Left lung (tissue), 4 donors: ENCODE measurements at regions not wholly inside any gene's neighbourhood (a gene's known extent, or its start where the extent isn't known, plus 50 kb on each side); places are given as distances from the start of the nearest gene placed in this dataset.

Experiments
- ATAC-seq: fragments of 200-7000 bp; cut with Tn5 transposase; one replicate; pipeline ENCODE4 v1.9.1; 2020; ENCODE audit warnings: moderate library complexity
- DNase-seq, 4 donors: peaks; one replicate each; pipeline ENCODE4 v3.0.0-alpha.2; 2013 to 2020
- H3K27ac ChIP-seq, 2 donors: fragments of 200-600 bp; sonication (generic) in 1 of 2; one replicate each; pipeline versions ENCODE4 v1.5.0 to v1.8.0; 2020 to 2021
- H3K27me3 ChIP-seq, 2 donors: fragments of 200-600 bp; sonication (generic) in 1 of 2; one replicate each; pipeline versions ENCODE4 v1.5.0 to v1.8.0; 2020 to 2021
- H3K36me3 ChIP-seq, 2 donors: fragments of 200-600 bp; sonication (generic) in 1 of 2; one replicate each; pipeline versions ENCODE4 v1.5.0 to v1.8.0; 2020 to 2021
- H3K4me1 ChIP-seq, 2 donors: fragments of 200-600 bp; one replicate each; pipeline ENCODE4 v1.8.0; 2021
- H3K4me3 ChIP-seq, 2 donors: fragments of 200-600 bp; sonication (generic) in 1 of 2; one replicate each; pipeline versions ENCODE4 v1.5.0 to v1.8.0; 2020 to 2021; ENCODE audit warnings: mild to moderate bottlenecking in 1 of 2
- H3K9me3 ChIP-seq, 2 donors: fragments of 200-600 bp; sonication (generic) in 1 of 2; one replicate each; pipeline versions ENCODE4 v1.5.0 to v1.8.0; 2020 to 2021
- intact Hi-C, 2 donors: fragments of 100-400 bp; cut with DNase I; formaldehyde crosslinking; loops; one replicate each; pipeline versions ENCODE4 v1.11.2 to v1.14.2; 2022
- TF ChIP-seq, protein P1 (sequence below), 2 donors: fragments of 200-600 bp; sonication (generic) in 1 of 2; IDR thresholded peaks; one replicate each; pipeline versions ENCODE4 v1.5.0 to v1.8.0; 2021; ENCODE audit warnings: antibody characterized with exemption in 2 of 2
- donor health status: DM: no; HTN: yes; CAD: no.
- donor health status: DM: no; HTN: no; CAD: no.

DNA sequence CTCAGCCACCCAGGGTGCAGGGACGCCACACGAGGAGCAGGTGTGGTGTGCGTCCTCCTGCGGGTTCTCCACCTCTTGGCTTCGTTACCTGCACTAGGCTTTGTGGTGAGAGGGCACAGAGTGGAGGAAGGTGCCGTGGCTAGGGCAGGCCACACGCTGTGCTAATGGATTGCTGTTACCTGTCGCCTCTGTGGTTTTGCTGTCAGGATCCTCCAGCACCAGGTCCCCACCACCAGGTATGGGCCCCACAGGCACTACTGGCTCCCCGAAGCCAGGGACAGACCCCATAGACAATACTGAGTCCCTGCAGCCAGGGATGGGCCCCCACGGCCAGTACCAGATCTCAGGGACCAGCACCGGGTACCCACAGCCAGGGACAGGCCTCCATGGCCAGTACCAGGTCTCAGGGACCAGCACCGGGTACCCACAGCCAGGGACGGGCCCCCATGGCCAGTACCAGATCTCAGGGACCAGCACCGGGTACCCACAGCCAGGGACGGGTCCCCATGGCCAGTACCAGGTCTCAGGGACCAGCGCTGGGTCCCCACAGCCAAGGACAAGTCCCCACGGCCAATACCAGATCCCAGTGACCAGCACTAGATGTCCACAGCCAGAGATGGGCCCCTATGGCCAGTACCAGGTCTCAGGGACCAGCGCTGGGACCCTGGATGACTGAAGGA is 315.6 kb downstream of the SEC14L1 start:
- no peak overlapping the region for H3K4me3 ChIP-seq
- intact Hi-C loops, result no loop called here
- no peaks in the 10 kb centered on the region for H3K27me3 ChIP-seq
- peak overlapping the region in 1 of 2 donors; percentile 28 for H3K27ac ChIP-seq
- H3K4me1 ChIP-seq, result peaks cover 27 to 98% of the 10 kb centered on the region in 2 donors
- DNase-seq, result peak in 1 of 4 donors; percentile 47
- TF ChIP-seq, protein P1, sequence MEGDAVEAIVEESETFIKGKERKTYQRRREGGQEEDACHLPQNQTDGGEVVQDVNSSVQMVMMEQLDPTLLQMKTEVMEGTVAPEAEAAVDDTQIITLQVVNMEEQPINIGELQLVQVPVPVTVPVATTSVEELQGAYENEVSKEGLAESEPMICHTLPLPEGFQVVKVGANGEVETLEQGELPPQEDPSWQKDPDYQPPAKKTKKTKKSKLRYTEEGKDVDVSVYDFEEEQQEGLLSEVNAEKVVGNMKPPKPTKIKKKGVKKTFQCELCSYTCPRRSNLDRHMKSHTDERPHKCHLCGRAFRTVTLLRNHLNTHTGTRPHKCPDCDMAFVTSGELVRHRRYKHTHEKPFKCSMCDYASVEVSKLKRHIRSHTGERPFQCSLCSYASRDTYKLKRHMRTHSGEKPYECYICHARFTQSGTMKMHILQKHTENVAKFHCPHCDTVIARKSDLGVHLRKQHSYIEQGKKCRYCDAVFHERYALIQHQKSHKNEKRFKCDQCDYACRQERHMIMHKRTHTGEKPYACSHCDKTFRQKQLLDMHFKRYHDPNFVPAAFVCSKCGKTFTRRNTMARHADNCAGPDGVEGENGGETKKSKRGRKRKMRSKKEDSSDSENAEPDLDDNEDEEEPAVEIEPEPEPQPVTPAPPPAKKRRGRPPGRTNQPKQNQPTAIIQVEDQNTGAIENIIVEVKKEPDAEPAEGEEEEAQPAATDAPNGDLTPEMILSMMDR (IDR thresholded peaks at IDR 0.05), result no peak
- ATAC-seq, result no peak
- no peaks in the 10 kb centered on the region for H3K36me3 ChIP-seq
- no peaks in the 10 kb centered on the region for H3K9me3 ChIP-seq

DNA sequence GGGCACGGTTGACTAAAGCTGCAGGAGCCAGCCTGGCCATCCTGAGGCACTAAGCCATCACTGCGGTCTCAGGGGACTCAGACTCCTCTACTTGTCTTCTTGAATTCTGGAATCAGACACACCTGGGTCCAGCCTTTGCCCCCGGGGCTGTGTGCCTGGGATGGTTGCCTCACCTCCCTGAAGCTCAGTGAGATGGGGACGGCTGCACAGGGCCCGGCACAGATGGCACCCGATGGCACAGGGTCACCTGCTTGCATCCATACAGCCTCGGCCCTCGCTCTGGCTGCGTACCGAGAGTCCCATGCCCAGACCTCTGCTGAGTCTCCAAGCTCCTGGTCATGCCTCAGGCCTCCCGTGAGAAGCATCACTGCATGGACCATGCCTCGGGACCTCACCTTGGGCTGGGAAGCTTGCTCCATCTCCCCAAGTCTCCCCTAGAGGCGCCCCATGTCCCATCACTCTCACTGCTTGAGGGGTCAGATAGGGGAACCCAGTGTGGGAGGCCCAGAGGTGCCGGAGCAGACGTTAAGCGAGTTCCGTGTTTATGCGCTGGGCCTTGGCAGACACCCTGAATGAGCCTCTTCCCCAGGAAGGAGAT is 316.3 kb downstream of the SEC14L1 start:
- H3K4me1 ChIP-seq, result peaks cover 23 to 98% of the 10 kb centered on the region in 2 donors
- no peaks in the 10 kb centered on the region for H3K9me3 ChIP-seq
- no peaks in the 10 kb centered on the region for H3K36me3 ChIP-seq
- no peak overlapping the region for H3K4me3 ChIP-seq
- intact Hi-C loops, result no loop called here
- no peaks in the 10 kb centered on the region for H3K27me3 ChIP-seq
- ATAC-seq, result no peak
- peak overlapping the region in 1 of 2 donors; percentile 28 for H3K27ac ChIP-seq
- peak in 1 of 4 donors; percentile 78 for DNase-seq
- TF ChIP-seq, protein P1 (IDR thresholded peaks at IDR 0.05), result no peak

DNA sequence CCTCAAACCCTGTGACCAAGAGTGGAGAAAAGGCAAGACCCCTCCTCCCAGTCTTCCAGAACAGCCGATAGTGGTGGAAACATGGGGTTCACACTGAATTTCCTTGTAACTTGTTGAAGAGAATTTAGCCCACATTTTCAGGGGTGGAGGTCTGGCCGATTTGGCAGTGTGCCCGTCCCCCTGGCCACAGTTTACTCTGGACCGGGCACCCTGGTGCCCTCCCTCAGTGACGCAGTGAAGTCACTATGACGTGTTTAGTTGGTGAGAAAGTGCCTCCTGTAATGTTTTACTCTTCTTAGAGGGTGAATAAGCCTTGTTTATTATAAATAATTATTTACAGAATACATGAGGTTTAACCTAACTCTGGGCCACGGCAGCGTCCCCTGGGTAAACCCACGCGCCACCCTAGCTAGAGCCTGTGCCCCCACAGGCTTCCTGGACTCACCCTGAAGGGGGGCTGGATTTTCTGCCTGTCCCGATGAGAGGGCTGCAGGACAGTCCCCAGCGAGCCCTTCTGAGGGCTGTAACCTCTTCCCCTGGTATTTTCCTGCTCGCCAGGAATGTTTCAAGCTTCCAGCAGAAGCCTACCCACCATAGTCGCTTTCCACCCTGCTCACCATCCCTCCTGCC is 316.9 kb downstream of the SEC14L1 start:
- intact Hi-C loops, result no loop called here

DNA sequence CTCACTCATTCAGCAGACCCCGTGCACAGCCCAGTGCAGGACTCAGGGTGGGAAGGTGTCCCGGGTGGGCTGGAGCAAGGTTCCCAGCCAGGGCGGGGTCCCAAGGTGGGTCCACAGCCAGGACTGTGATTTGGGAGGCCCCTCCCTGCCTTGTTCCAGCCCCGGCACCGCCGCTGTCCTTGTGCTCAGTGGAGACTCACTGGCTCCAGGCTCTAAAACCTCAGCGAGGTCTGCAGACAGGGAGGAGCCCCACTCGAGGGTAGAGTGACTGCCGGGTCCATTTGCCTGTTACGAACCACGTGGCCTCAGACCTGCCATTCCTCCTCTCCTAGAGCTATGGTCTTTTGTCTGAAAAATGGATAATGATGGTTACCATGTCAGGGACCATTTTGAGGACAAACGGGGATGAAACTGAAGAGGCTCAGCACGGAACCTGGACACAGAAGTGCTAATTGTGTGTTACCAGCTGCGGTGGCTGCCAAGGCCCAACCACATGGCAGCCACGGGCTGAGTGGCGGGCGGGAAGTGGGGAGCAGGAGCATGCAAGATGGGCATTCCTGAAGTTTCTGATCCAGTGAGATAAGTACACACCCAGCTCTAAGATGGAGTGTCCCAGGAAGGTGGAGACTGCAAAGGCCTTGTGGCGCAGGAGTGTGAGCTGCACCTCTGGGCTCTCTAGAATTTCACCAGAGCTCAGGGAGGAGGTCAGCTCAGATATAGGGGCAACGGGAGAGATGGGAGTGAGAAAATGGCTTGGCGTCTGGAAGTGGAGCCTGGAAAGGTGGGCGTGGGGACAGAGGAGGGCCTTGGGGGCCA is 317.6 kb downstream of the SEC14L1 start:
- Histone ChIP-seq H3K9me3 (no peaks in the 10 kb centered on the region), H3K4me1 (peaks cover 22 to 97% of the 10 kb centered on the region in 2 donors), H3K27me3 (no peaks in the 10 kb centered on the region), H3K36me3 (no peaks in the 10 kb centered on the region), H3K4me3 (no peak overlapping the region), H3K27ac (peak overlapping the region in 1 of 2 donors; percentile 77)
- ATAC-seq, result no peak
- intact Hi-C loops, result no loop called here
- TF ChIP-seq, protein P1 (IDR thresholded peaks at IDR 0.05), result no peak
- peak in 1 of 4 donors; percentile 61 for DNase-seq

More for the DNA sequence above, 316.9 kb downstream of the SEC14L1 start:
- Histone ChIP-seq H3K4me1 (peaks cover 19 to 98% of the 10 kb centered on the region in 2 donors), H3K36me3 (no peaks in the 10 kb centered on the region), H3K27me3 (no peaks in the 10 kb centered on the region), H3K27ac (peak overlapping the region in 1 of 2 donors; percentile 26), H3K4me3 (no peak overlapping the region), H3K9me3 (no peaks in the 10 kb centered on the region)
- TF ChIP-seq, protein P1 (IDR thresholded peaks at IDR 0.05), result no peak
- no peak for DNase-seq
- ATAC-seq, result no peak
